Endothelial cell of umbilical vein (primary cell): ENCODE measurements at regions not wholly inside any gene's neighbourhood (a gene's known extent, or its start where the extent isn't known, plus 50 kb on each side); places are given as distances from the start of the nearest gene placed in this dataset.

Experiments
- BruUV-seq: library from RNA; stranded (reverse); fragments of 400-500 nt; replicated peaks from 2 replicates; lab custom pipeline; 2021; lab: Mats Ljungman, UMichigan
- CTCF ChIA-PET: fragments of 300-600, 350-600 bp; sonication (Branson Sonifier 250); formaldehyde crosslinking; loops from one replicate; lab custom pipeline; 2021; ENCODE audit warnings: antibody characterized with exemption, inconsistent platforms; lab: Charles Lee
- POLR2A ChIA-PET: fragments of 300-600, 350-600 bp; sonication (Branson Sonifier 250); formaldehyde crosslinking; loops from one replicate; lab custom pipeline; 2021; ENCODE audit warnings: antibody characterized with exemption, inconsistent platforms; lab: Charles Lee
- DNase-seq: peaks from one replicate; pipeline ENCODE4 v3.0.0-alpha.2; 2011; ENCODE audit warnings: low read depth, low spot score
- FAIRE-seq: peaks from 2 replicates; lab custom pipeline; 2011; peaks lifted over from hg19 to GRCh38; lab: Jason Lieb, UNC
- H2AFZ ChIP-seq: 2 replicates; pipeline ENCODE4 v1.6.0; 2012; ENCODE audit warnings: low read depth, low read length, control low read depth, inconsistent platforms
- H3K27ac ChIP-seq: 2 replicates; pipeline ENCODE4 v1.5.1; 2011; ENCODE audit warnings: low read depth, mild to moderate bottlenecking, control low read depth, low read length, moderate library complexity; ENCODE audit not compliant: insufficient read depth
- H3K27me3 ChIP-seq, 2 experiments: 2 replicates each; pipeline versions ENCODE4 v1.6.0 to v1.6.1; 2011; ENCODE audit warnings: low read length in 2 of 2, mixed read lengths in 1 of 2; ENCODE audit not compliant: control insufficient read depth in 2 of 2, insufficient read depth in 2 of 2
- H3K36me3 ChIP-seq, 2 experiments: 2 replicates in 1 of 2; 3 replicates in 1 of 2; pipeline ENCODE4 v1.5.1; 2011; ENCODE audit warnings: low read length in 2 of 2, mild to moderate bottlenecking in 1 of 2, moderate library complexity in 1 of 2; ENCODE audit not compliant: control insufficient read depth in 2 of 2, insufficient read depth in 2 of 2; ENCODE audit errors: extremely low read depth in 1 of 2
- H3K4me1 ChIP-seq: 3 replicates; pipeline ENCODE4 v1.5.1; 2011; ENCODE audit warnings: mild to moderate bottlenecking, low read length; ENCODE audit not compliant: control insufficient read depth, insufficient read depth; ENCODE audit errors: extremely low read depth
- H3K4me2 ChIP-seq: 2 replicates; pipeline ENCODE4 v1.6.1; 2011; ENCODE audit warnings: low read length, control low read depth, mixed read lengths; ENCODE audit not compliant: insufficient read depth
- H3K4me3 ChIP-seq, 3 experiments: fragments of 200-600 bp in 1 of 3; sonication (generic), shearing (Covaris generic) in 1 of 3; replicated peaks in 1 of 3; 2 replicates each; pipeline ENCODE4 v1.5.1; 2011 to 2016; ENCODE audit warnings: control low read depth in 3 of 3, low read length in 3 of 3, mild to moderate bottlenecking in 2 of 3, inconsistent platforms in 1 of 3, low read depth in 1 of 3, moderate library complexity in 1 of 3; ENCODE audit not compliant: insufficient read depth in 1 of 3
- H3K79me2 ChIP-seq: 2 replicates; pipeline ENCODE4 v1.6.0; 2012; ENCODE audit warnings: low read length, inconsistent platforms; ENCODE audit not compliant: control insufficient read depth, insufficient read depth
- H3K9ac ChIP-seq: replicated peaks from 2 replicates; pipeline ENCODE3; 2011; ENCODE audit warnings: low read length, control low read depth; ENCODE audit not compliant: insufficient read depth; ENCODE audit errors: extremely low read depth
- H3K9me1 ChIP-seq: replicated peaks from 3 replicates; pipeline ENCODE4 v1.6.0; 2011; ENCODE audit warnings: mild to moderate bottlenecking, low read length; ENCODE audit not compliant: control insufficient read depth, insufficient read depth; ENCODE audit errors: extremely low read depth
- H3K9me3 ChIP-seq: replicated peaks from 2 replicates; pipeline ENCODE4 v1.5.1; 2012; ENCODE audit warnings: low read length, inconsistent platforms; ENCODE audit not compliant: control insufficient read depth, insufficient read depth
- H4K20me1 ChIP-seq: replicated peaks from 2 replicates; pipeline ENCODE3; 2011; ENCODE audit warnings: mild to moderate bottlenecking, low read length; ENCODE audit not compliant: control insufficient read depth, insufficient read depth; ENCODE audit errors: extremely low read depth
- CTCF ChIP-seq, 2 donors: IDR thresholded peaks; 1 replicate in 1 of 2; 2 replicates in 1 of 2; pipeline ENCODE4 v1.5.1; 2011; ENCODE audit warnings: low read length in 2 of 2, mild to moderate bottlenecking in 2 of 2, moderate library complexity in 2 of 2, control low read depth in 1 of 2, inconsistent platforms in 1 of 2, low read depth in 1 of 2; ENCODE audit not compliant: insufficient read depth in 1 of 2; ENCODE audit errors: extremely low read depth in 1 of 2
- EZH2 ChIP-seq: IDR thresholded peaks from 2 replicates; pipeline ENCODE4 v1.6.1; 2012; ENCODE audit warnings: borderline replicate concordance, low read depth, mild to moderate bottlenecking, moderate library complexity, low read length, inconsistent platforms; ENCODE audit not compliant: severe bottlenecking
- FOS ChIP-seq: IDR thresholded peaks from 2 replicates; pipeline ENCODE4 v1.6.1; 2011; ENCODE audit warnings: mild to moderate bottlenecking, low read length, moderate library complexity, borderline replicate concordance; ENCODE audit not compliant: insufficient read depth
- GATA2 ChIP-seq: IDR thresholded peaks from 2 replicates; pipeline ENCODE4 v1.7.0; 2011; ENCODE audit warnings: low read depth, mild to moderate bottlenecking, moderate library complexity, mixed read lengths, low read length; ENCODE audit not compliant: insufficient read length, insufficient read depth
- JUN ChIP-seq: IDR thresholded peaks from 2 replicates; pipeline ENCODE4 v1.6.1; 2011; ENCODE audit warnings: borderline replicate concordance, low read depth; ENCODE audit not compliant: insufficient read length, insufficient read depth
- MYC ChIP-seq: IDR thresholded peaks from one replicate; pipeline ENCODE4 v1.6.1; 2011; ENCODE audit warnings: mild to moderate bottlenecking, low read depth, low read length
- POLR2A ChIP-seq: IDR thresholded peaks from 2 replicates; pipeline ENCODE4 v1.6.1; 2012; ENCODE audit warnings: low read depth, mild to moderate bottlenecking, control low read depth, low read length
- POLR2AphosphoS5 ChIP-seq: IDR thresholded peaks from 2 replicates; pipeline ENCODE4 v1.6.1; 2012; ENCODE audit warnings: low read depth, mild to moderate bottlenecking, control low read depth, low read length, moderate library complexity; ENCODE audit not compliant: insufficient read depth
- dilution Hi-C: fragments of 300-500 bp; cut with MboI; formaldehyde crosslinking; loops from one replicate; pipeline ENCODE4 v1.15.0; 2019; ENCODE audit warnings: low sequenced_read_pairs; ENCODE audit not compliant: extremely low pct_ligation_motif_present
- intact Hi-C: fragments of 100-400 bp; cut with micrococcal nuclease; formaldehyde crosslinking; loops from one replicate; pipeline ENCODE4 v1.10.0; 2022
- TF ChIP-seq, protein P1 (sequence below): IDR thresholded peaks from 2 replicates; pipeline ENCODE4 v1.6.1; 2011; ENCODE audit not compliant: insufficient read depth, insufficient read length

DNA sequence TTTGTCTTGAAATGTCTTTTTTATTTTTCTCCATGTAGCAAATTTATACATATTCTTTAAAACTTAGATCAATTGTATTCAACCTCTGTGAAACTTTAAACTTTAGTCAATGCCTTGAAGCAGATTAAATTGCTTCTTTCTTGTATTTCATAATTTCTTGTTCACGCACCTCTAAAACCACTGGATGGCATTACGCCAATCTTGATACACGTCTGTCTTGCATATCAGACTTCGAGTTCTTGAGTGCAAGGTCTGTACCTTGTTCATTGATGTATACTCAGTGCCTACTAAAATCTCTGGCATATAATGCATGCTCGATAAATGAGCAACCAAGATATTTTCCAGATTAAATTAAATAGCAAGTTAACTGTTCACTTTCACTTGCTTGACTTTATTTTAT is 236.8 kb downstream of the CASP12 start:
- Histone ChIP-seq H3K4me1 (no peaks in the 10 kb centered on the region), H3K79me2 (no peaks in the 10 kb centered on the region), H3K27ac (no peak overlapping the region), H3K4me2 (no peak overlapping the region), H2AFZ (no peak overlapping the region), H3K9ac (no peak overlapping the region), H3K4me3 (no peak overlapping the region), H3K27me3 (no peaks in the 10 kb centered on the region), H3K9me3 (no peaks in the 10 kb centered on the region), H3K9me1 (no peaks in the 10 kb centered on the region), H3K36me3 (no peaks in the 10 kb centered on the region), H4K20me1 (no peaks in the 10 kb centered on the region)
- FAIRE-seq (no peak), DNase-seq (no peak)
- intact Hi-C loops (no loop called here), dilution Hi-C loops (no loop called here)
- POLR2A ChIA-PET, result no interaction called here
- no peak for TF ChIP-seq POLR2AphosphoS5
- no peak for TF ChIP-seq JUN
- no peak for TF ChIP-seq MYC
- TF ChIP-seq FOS, result no peak
- TF ChIP-seq, protein P1, sequence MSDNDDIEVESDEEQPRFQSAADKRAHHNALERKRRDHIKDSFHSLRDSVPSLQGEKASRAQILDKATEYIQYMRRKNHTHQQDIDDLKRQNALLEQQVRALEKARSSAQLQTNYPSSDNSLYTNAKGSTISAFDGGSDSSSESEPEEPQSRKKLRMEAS, result no peak
- BruUV-seq, result no TSS peak
- CTCF ChIA-PET, result interaction anchor here (1.2 kb wide), 1 partner anchor 1202 kb away, joined by 4 read pairs; no protein-coding TSS in a partner anchor

DNA sequence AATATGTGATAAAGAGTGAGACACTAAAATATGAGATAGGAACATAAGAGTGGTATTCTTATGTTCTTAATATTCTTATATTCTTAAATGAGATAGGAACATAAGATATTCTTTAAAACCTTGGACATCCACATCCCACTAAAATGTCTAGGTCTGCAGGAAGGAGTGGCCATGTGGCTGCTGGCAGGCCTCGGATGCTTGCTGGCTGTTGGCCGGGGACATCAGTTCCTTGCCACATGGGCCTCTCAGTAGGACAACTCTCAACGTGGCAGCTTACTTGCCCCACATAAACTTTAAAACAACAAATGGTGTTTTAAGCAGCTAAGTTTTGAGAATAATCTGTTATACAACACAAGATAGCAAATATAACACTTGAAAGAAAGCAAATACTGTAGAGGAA is 240.1 kb downstream of the CASP12 start:
- Histone ChIP-seq H3K4me1 (no peaks in the 10 kb centered on the region), H2AFZ (no peak overlapping the region), H3K27me3 (no peaks in the 10 kb centered on the region), H3K9me1 (no peaks in the 10 kb centered on the region), H4K20me1 (no peaks in the 10 kb centered on the region), H3K79me2 (no peaks in the 10 kb centered on the region), H3K27ac (no peak overlapping the region), H3K9ac (no peak overlapping the region), H3K36me3 (no peaks in the 10 kb centered on the region), H3K4me2 (no peak overlapping the region), H3K4me3 (no peak overlapping the region), H3K9me3 (no peaks in the 10 kb centered on the region)
- TF ChIP-seq, protein P1, result no peak
- no peak for TF ChIP-seq EZH2
- no peak for TF ChIP-seq GATA2
- TF ChIP-seq FOS, result no peak
- no peak for TF ChIP-seq POLR2A
- no peak for TF ChIP-seq JUN
- TF ChIP-seq POLR2AphosphoS5, result no peak
- no peak for TF ChIP-seq CTCF (IDR thresholded peaks at IDR 0.05; ENCODE audit: extremely low read depth in 1 of 2, insufficient read depth in 1 of 2, low read depth in 1 of 2, low read length in 2 of 2)
- TF ChIP-seq MYC, result no peak
- CTCF ChIA-PET, result no interaction called here
- intact Hi-C loops, result no loop called here
- FAIRE-seq, result no peak
- no TSS peak for BruUV-seq
- no peak for DNase-seq
- POLR2A ChIA-PET, result no interaction called here
- dilution Hi-C loops, result no loop called here
